ENCODE measurements at regions not wholly inside any gene's neighbourhood (a gene's known extent, or its start where the extent isn't known, plus 50 kb on each side); places are given as distances from the start of the nearest gene placed in this dataset.

- no peak for TF ChIP-seq EZH2 (IDR thresholded peaks at IDR 0.05)
- TF ChIP-seq CTCF (IDR thresholded peaks at IDR 0.05) = no peak
Observed at GRCh38 chr1:234661317-234661928, 51.4 kb upstream of the IRF2BP2 start.

Data from neural progenitor cell (in vitro differentiated cells).